HEK293 (cell line): ENCODE measurements at regions not wholly inside any gene's neighbourhood (a gene's known extent, or its start where the extent isn't known, plus 50 kb on each side); places are given as distances from the start of the nearest gene placed in this dataset.

Experiments
- CTCF ChIA-PET: fragments of 350-600 bp; formaldehyde crosslinking; extraction: SDS; loops from one replicate; lab custom pipeline; 2021; ENCODE audit warnings: antibody characterized with exemption; lab: Yijun Ruan, JAX
- POLR2A ChIA-PET: fragments of 300-600 bp; formaldehyde crosslinking; extraction: SDS; loops from one replicate; lab custom pipeline; 2020; ENCODE audit warnings: antibody characterized with exemption, inconsistent platforms; lab: Yijun Ruan, JAX
- H3K27ac ChIP-seq: fragments of 200-500 bp; sonication (Bioruptor generic); 2 replicates; pipeline ENCODE4 v1.5.1; 2014; ENCODE audit warnings: low read depth, low read length, control low read depth, inconsistent platforms; ENCODE audit errors: extremely low read depth
- H3K36me3 ChIP-seq, 2 experiments: fragments of 200-500 bp in 1 of 2; sonication (Bioruptor generic) in 1 of 2; 1 replicate in 1 of 2; 2 replicates in 1 of 2; pipeline ENCODE4 v1.5.1; 2014 to 2017; ENCODE audit warnings: inconsistent platforms in 2 of 2, low read length in 2 of 2; ENCODE audit not compliant: control insufficient read depth in 2 of 2, insufficient read depth in 1 of 2
- H3K4me1 ChIP-seq: fragments of 200-500 bp; sonication (Bioruptor generic); 2 replicates; pipeline ENCODE4 v1.5.1; 2014; ENCODE audit warnings: mild to moderate bottlenecking, low read length, inconsistent platforms; ENCODE audit not compliant: control insufficient read depth, insufficient read depth
- H3K4me3 ChIP-seq: 2 replicates; pipeline ENCODE4 v1.5.1; 2011; ENCODE audit warnings: low read depth, mild to moderate bottlenecking, control low read depth, low read length, moderate library complexity
- H3K9me3 ChIP-seq: fragments of 200-500 bp; sonication (Bioruptor generic); 2 replicates; pipeline ENCODE4 v1.5.1; 2014; ENCODE audit warnings: low read depth, low read length, inconsistent platforms; ENCODE audit not compliant: control insufficient read depth, insufficient read depth
- BCL11B ChIP-seq: fragments of 450-650 bp; formaldehyde crosslinking; IDR thresholded peaks from 2 replicates; pipeline ENCODE4 v1.5.1; 2016; ENCODE audit warnings: low read depth, missing biosample characterization, missing genetic modification characterization
- FEZF1 ChIP-seq: fragments of 450-650 bp; formaldehyde crosslinking; IDR thresholded peaks from 2 replicates; pipeline ENCODE4 v1.5.1; 2016; ENCODE audit warnings: missing biosample characterization, missing genetic modification characterization
- GLIS1 ChIP-seq: fragments of 450-650 bp; formaldehyde crosslinking; IDR thresholded peaks from 2 replicates; pipeline ENCODE4 v1.5.1; 2016; ENCODE audit warnings: missing biosample characterization, missing genetic modification characterization
- HOXC10 ChIP-seq: sonication (generic); formaldehyde crosslinking; IDR thresholded peaks from 2 replicates; pipeline ENCODE4 v1.8.1; 2023; ENCODE audit warnings: mild to moderate bottlenecking, missing genetic modification reagents
- SCRT2 ChIP-seq: fragments of 450-650 bp; formaldehyde crosslinking; IDR thresholded peaks from 2 replicates; pipeline ENCODE4 v1.5.1; 2016; ENCODE audit warnings: missing biosample characterization, missing genetic modification characterization
- SP3 ChIP-seq: fragments of 450-650 bp; formaldehyde crosslinking; IDR thresholded peaks from 2 replicates; pipeline ENCODE4 v1.5.1; 2016; ENCODE audit warnings: missing biosample characterization, missing genetic modification characterization
- YY2 ChIP-seq: fragments of 450-650 bp; formaldehyde crosslinking; IDR thresholded peaks from 2 replicates; pipeline ENCODE4 v1.5.1; 2016; ENCODE audit warnings: missing biosample characterization, missing genetic modification characterization
- ZBTB17 ChIP-seq: fragments of 450-650 bp; formaldehyde crosslinking; IDR thresholded peaks from 2 replicates; pipeline ENCODE4 v1.5.1; 2016; ENCODE audit warnings: missing biosample characterization, missing genetic modification characterization
- ZBTB48 ChIP-seq: fragments of 450-650 bp; formaldehyde crosslinking; IDR thresholded peaks from 2 replicates; pipeline ENCODE4 v1.5.1; 2016; ENCODE audit warnings: missing biosample characterization, missing genetic modification characterization
- ZNF112 ChIP-seq: fragments of 450-650 bp; formaldehyde crosslinking; IDR thresholded peaks from 2 replicates; pipeline ENCODE4 v1.5.0; 2017; ENCODE audit warnings: missing biosample characterization, missing genetic modification characterization
- ZNF23 ChIP-seq: fragments of 450-650 bp; formaldehyde crosslinking; IDR thresholded peaks from 2 replicates; pipeline ENCODE4 v1.5.1; 2016; ENCODE audit warnings: missing biosample characterization, missing genetic modification characterization, borderline replicate concordance
- ZNF426 ChIP-seq: fragments of 450-650 bp; formaldehyde crosslinking; IDR thresholded peaks from 2 replicates; pipeline ENCODE4 v1.5.1; 2017; ENCODE audit warnings: missing biosample characterization, missing genetic modification characterization, mild to moderate bottlenecking, inconsistent platforms, moderate library complexity
- ZNF596 ChIP-seq: fragments of 450-650 bp; IDR thresholded peaks from 2 replicates; pipeline ENCODE4 v1.5.0; 2018; ENCODE audit warnings: missing biosample characterization, mild to moderate bottlenecking, missing genetic modification characterization, moderate library complexity
- ZNF621 ChIP-seq: fragments of 450-650 bp; formaldehyde crosslinking; IDR thresholded peaks from 2 replicates; pipeline ENCODE4 v1.5.1; 2017; ENCODE audit warnings: missing biosample characterization, missing genetic modification characterization
- ZNF629 ChIP-seq: fragments of 450-650 bp; formaldehyde crosslinking; IDR thresholded peaks from 2 replicates; pipeline ENCODE4 v1.5.1; 2017; ENCODE audit warnings: missing biosample characterization, missing genetic modification characterization
- TF ChIP-seq, protein P1 (sequence below): fragments of 450-650 bp; formaldehyde crosslinking; IDR thresholded peaks from 2 replicates; pipeline ENCODE4 v1.5.1; 2016; ENCODE audit warnings: missing biosample characterization, missing genetic modification characterization, borderline replicate concordance
- TF ChIP-seq, protein P2 (sequence below): fragments of 450-650 bp; formaldehyde crosslinking; IDR thresholded peaks from 2 replicates; pipeline ENCODE4 v1.5.1; 2017; ENCODE audit warnings: missing biosample characterization, mild to moderate bottlenecking, missing genetic modification characterization, moderate library complexity
- TF ChIP-seq, protein P3 (sequence below): fragments of 450-650 bp; formaldehyde crosslinking; IDR thresholded peaks from 2 replicates; pipeline ENCODE4 v1.5.1; 2016; ENCODE audit warnings: missing biosample characterization, missing genetic modification characterization
- TF ChIP-seq, protein P4 (sequence below): fragments of 450-650 bp; formaldehyde crosslinking; IDR thresholded peaks from 2 replicates; pipeline ENCODE4 v1.5.1; 2016; ENCODE audit warnings: missing biosample characterization, missing genetic modification characterization
- TF ChIP-seq, protein P5 (sequence below): IDR thresholded peaks from 2 replicates; pipeline ENCODE4 v1.6.1; 2011; ENCODE audit warnings: mild to moderate bottlenecking, low read depth, low read length, borderline replicate concordance
- TF ChIP-seq, protein P6 (sequence below): fragments of 450-650 bp; formaldehyde crosslinking; IDR thresholded peaks from 2 replicates; pipeline ENCODE4 v1.5.1; 2016; ENCODE audit warnings: missing biosample characterization, missing genetic modification characterization

DNA sequence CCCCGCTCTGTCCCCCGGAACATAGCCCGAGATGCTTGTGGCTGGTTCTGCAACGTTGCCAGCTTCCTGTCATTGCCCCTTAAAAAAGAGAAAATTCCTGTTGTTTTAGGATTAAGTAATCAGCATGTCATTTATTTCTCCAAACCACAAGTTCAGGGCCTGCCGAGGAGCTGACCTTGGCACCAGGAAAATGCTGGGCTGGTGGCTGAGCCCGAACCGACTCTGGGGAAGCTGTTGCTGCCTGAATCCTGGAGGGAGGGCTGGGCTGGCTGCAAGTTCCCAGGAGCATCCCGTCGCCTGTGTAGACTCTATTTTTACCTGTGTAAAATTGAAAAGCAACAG is 130.9 kb upstream of the FOXF1 start:
- H3K36me3 ChIP-seq, result no peaks in the 10 kb centered on the region
- H3K4me1 ChIP-seq, result no peaks in the 10 kb centered on the region
- TF ChIP-seq YY2 (tag by site-specific recombination) (no peak), FEZF1 (tag by site-specific recombination) (no peak), ZBTB48 (no peak), ZBTB17 (tag by site-specific recombination) (no peak), ZNF621 (tag by site-specific recombination) (no peak), ZNF23 (tag by site-specific recombination) (no peak), SP3 (tag by site-specific recombination) (no peak)
- TF ChIP-seq, protein P1, sequence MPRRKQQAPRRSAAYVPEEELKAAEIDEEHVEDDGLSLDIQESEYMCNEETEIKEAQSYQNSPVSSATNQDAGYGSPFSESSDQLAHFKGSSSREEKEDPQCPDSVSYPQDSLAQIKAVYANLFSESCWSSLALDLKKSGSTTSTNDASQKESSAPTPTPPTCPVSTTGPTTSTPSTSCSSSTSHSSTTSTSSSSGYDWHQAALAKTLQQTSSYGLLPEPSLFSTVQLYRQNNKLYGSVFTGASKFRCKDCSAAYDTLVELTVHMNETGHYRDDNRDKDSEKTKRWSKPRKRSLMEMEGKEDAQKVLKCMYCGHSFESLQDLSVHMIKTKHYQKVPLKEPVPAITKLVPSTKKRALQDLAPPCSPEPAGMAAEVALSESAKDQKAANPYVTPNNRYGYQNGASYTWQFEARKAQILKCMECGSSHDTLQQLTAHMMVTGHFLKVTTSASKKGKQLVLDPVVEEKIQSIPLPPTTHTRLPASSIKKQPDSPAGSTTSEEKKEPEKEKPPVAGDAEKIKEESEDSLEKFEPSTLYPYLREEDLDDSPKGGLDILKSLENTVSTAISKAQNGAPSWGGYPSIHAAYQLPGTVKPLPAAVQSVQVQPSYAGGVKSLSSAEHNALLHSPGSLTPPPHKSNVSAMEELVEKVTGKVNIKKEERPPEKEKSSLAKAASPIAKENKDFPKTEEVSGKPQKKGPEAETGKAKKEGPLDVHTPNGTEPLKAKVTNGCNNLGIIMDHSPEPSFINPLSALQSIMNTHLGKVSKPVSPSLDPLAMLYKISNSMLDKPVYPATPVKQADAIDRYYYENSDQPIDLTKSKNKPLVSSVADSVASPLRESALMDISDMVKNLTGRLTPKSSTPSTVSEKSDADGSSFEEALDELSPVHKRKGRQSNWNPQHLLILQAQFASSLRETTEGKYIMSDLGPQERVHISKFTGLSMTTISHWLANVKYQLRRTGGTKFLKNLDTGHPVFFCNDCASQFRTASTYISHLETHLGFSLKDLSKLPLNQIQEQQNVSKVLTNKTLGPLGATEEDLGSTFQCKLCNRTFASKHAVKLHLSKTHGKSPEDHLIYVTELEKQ (tag by site-specific recombination), result no peak
- TF ChIP-seq, protein P2, sequence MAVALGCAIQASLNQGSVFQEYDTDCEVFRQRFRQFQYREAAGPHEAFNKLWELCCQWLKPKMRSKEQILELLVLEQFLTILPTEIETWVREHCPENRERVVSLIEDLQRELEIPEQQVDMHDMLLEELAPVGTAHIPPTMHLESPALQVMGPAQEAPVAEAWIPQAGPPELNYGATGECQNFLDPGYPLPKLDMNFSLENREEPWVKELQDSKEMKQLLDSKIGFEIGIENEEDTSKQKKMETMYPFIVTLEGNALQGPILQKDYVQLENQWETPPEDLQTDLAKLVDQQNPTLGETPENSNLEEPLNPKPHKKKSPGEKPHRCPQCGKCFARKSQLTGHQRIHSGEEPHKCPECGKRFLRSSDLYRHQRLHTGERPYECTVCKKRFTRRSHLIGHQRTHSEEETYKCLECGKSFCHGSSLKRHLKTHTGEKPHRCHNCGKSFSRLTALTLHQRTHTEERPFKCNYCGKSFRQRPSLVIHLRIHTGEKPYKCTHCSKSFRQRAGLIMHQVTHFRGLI (tag by site-specific recombination), result no peak
- TF ChIP-seq, protein P3, sequence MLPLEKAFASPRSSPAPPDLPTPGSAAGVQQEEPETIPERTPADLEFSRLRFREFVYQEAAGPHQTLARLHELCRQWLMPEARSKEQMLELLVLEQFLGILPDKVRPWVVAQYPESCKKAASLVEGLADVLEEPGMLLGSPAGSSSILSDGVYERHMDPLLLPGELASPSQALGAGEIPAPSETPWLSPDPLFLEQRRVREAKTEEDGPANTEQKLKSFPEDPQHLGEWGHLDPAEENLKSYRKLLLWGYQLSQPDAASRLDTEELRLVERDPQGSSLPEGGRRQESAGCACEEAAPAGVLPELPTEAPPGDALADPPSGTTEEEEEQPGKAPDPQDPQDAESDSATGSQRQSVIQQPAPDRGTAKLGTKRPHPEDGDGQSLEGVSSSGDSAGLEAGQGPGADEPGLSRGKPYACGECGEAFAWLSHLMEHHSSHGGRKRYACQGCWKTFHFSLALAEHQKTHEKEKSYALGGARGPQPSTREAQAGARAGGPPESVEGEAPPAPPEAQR (tag by site-specific recombination), result no peak
- TF ChIP-seq, protein P4, sequence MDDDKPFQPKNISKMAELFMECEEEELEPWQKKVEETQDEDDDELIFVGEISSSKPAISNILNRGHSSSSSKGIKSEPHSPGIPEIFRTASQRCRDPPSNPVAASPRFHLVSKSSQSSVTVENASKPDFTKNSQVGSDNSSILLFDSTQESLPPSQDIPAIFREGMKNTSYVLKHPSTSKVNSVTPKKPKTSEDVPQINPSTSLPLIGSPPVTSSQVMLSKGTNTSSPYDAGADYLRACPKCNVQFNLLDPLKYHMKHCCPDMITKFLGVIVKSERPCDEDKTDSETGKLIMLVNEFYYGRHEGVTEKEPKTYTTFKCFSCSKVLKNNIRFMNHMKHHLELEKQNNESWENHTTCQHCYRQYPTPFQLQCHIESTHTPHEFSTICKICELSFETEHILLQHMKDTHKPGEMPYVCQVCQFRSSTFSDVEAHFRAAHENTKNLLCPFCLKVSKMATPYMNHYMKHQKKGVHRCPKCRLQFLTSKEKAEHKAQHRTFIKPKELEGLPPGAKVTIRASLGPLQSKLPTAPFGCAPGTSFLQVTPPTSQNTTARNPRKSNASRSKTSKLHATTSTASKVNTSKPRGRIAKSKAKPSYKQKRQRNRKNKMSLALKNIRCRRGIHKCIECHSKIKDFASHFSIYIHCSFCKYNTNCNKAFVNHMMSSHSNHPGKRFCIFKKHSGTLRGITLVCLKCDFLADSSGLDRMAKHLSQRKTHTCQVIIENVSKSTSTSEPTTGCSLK (tag by site-specific recombination), result no peak
- no peaks in the 10 kb centered on the region for H3K9me3 ChIP-seq
- no peak overlapping the region for H3K4me3 ChIP-seq
- ChIA-PET CTCF (interaction anchor here (0.6 kb wide), 1 partner anchor 8 kb away, joined by 3 read pairs; no protein-coding TSS in a partner anchor), POLR2A (interaction anchor here (0.6 kb wide), 1 partner anchor 131 kb away, joined by 3 read pairs; the partner anchor contains the start of gene FOXF1)
- no peak overlapping the region for H3K27ac ChIP-seq

DNA sequence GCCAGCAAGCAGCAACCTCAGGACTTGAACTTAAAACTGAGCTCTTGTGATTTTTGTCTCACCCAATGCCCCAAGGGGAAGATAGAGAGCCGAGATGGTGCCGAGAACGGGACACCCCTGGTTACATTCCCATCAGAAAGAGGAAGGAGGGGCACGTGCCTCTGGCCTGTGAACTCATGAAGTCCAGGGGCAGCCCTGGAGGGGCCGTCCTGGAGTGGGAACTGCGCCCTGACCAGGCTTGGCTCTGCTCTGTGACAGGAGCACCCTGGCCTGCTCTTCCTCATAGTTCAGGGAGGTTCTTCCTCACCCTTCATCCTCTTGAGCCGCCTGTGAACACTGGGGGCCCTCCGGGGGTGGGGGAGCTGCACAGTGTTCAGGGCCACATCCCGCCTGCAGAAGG is 130.3 kb upstream of the FOXF1 start:
- TF ChIP-seq BCL11B (tag by site-specific recombination), result no peak
- TF ChIP-seq HOXC10, result no peak
- no peak for TF ChIP-seq SCRT2 (tag by site-specific recombination)
- no peak for TF ChIP-seq ZNF426 (tag by site-specific recombination)
- TF ChIP-seq ZNF629 (tag by site-specific recombination), result no peak
- TF ChIP-seq, protein P5, sequence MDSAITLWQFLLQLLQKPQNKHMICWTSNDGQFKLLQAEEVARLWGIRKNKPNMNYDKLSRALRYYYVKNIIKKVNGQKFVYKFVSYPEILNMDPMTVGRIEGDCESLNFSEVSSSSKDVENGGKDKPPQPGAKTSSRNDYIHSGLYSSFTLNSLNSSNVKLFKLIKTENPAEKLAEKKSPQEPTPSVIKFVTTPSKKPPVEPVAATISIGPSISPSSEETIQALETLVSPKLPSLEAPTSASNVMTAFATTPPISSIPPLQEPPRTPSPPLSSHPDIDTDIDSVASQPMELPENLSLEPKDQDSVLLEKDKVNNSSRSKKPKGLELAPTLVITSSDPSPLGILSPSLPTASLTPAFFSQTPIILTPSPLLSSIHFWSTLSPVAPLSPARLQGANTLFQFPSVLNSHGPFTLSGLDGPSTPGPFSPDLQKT, result no peak
- TF ChIP-seq ZNF596 (tag by site-specific recombination), result no peak
- no peak for TF ChIP-seq GLIS1 (tag by site-specific recombination)
- no peak for TF ChIP-seq ZNF112 (tag by site-specific recombination)
- TF ChIP-seq, protein P6, sequence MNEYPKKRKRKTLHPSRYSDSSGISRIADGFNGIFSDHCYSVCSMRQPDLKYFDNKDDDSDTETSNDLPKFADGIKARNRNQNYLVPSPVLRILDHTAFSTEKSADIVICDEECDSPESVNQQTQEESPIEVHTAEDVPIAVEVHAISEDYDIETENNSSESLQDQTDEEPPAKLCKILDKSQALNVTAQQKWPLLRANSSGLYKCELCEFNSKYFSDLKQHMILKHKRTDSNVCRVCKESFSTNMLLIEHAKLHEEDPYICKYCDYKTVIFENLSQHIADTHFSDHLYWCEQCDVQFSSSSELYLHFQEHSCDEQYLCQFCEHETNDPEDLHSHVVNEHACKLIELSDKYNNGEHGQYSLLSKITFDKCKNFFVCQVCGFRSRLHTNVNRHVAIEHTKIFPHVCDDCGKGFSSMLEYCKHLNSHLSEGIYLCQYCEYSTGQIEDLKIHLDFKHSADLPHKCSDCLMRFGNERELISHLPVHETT, result no peak
- TF ChIP-seq, all 188 proteins: peak for 0
- POLR2A ChIA-PET, result no interaction called here
- no peak overlapping the region for H3K27ac ChIP-seq
- no peaks in the 10 kb centered on the region for H3K4me1 ChIP-seq
- H3K4me3 ChIP-seq, result no peak overlapping the region
- H3K36me3 ChIP-seq, result no peaks in the 10 kb centered on the region
- H3K9me3 ChIP-seq, result no peaks in the 10 kb centered on the region
- CTCF ChIA-PET, result interaction anchor here (0.6 kb wide), 1 partner anchor 8 kb away, joined by 3 read pairs; no protein-coding TSS in a partner anchor
